MM.1S (cell line): ENCODE measurements at regions not wholly inside any gene's neighbourhood (a gene's known extent, or its start where the extent isn't known, plus 50 kb on each side); places are given as distances from the start of the nearest gene placed in this dataset.

ENCODE experiments used
- CTCF ChIP-seq: fragments of 300-600 bp; sonication (generic); IDR thresholded peaks from 2 replicates; pipeline ENCODE4 v1.5.1; 2016; ENCODE audit warnings: antibody characterized with exemption, low read length, mixed read lengths
- EZH2 ChIP-seq: fragments of 300-600 bp; sonication (generic); optimal IDR thresholded peaks from 2 replicates; pipeline ENCODE3; 2017; ENCODE audit warnings: low read depth, mild to moderate bottlenecking, antibody characterized with exemption, low read length, mixed read lengths

GRCh38 chr10:125555743-125556142, 127.2 kb downstream of the TEX36 start:
- TF ChIP-seq CTCF, result no peak
- no peak for TF ChIP-seq EZH2
